ENCODE measurements at regions not wholly inside any gene's neighbourhood (a gene's known extent, or its start where the extent isn't known, plus 50 kb on each side); places are given as distances from the start of the nearest gene placed in this dataset.

DNA sequence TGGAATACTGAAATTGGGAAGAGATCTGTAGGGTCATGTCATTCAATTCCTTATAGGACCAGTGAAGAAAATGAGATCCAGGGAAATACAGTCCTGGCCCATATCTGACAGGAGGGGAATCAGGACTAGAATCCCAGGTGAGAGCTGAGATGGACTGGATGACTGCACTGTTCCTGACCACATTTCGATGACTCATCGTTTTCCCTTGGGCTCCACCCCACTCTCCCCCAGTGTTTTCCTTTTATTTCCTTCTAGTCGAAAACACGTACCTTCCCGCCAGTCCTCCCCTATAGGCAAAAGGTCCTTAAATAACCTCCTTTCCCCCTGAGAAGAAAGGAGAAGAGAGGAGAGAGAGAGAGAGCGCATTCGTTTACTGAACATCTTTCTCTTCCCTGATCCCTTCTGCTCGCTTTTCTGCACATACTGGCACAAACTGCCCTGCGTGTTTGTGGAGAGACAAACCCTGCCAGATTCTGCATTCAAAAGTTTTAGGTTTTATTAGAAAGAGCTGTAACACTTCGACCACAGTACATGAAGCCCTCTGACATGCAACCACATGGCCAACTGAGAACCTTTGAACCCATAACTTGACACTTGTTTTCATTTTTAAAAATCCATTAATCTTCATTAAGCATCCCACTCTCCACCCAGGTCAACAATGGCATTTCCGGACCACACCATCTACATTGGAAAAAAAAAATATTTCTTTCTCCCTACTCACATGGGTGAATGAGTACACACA, 565.7 kb downstream of the METTL15 start:
- DNase-seq: peak; percentile 16

DNA sequence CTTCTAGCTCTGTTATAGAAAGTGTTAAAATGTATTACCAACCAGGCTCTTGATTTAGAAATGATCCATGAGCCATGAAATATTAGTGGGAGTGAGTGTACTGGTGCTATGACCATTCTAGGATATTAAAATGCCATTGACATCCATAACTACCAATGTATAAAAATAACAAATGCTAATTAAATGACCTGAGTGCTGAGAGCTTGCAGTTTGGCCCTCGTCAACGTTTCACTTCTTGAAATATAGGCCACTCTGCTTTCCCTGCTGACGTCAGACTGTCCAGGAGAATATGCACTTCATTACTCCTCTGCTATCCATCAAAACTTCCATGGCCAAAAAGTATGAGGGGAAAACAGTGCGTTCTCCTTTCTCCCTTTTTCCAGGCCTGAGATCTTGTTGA, 563.1 kb downstream of the METTL15 start:
- DNase-seq: peak; percentile 37

DNA sequence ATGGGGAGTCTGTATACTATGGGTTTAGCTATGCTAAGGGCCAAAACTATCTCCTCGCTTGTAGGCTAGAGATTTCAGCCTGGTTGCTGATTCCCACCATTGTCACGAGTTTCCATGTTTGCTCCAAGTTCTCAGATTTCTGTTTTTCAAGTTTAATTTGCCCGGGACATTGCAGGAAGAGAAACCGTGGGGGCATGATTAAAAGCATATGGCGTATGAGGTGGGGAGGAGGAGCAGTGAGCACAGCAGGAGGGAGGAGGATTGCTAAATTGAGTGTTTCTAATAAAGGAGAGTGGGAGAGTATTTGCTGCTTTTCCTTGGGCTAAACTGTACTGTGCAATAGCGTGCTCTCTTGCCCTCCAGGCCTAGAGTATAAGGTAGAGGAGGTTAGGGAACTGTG, 558.4 kb downstream of the METTL15 start:
- no peak for DNase-seq

DNA sequence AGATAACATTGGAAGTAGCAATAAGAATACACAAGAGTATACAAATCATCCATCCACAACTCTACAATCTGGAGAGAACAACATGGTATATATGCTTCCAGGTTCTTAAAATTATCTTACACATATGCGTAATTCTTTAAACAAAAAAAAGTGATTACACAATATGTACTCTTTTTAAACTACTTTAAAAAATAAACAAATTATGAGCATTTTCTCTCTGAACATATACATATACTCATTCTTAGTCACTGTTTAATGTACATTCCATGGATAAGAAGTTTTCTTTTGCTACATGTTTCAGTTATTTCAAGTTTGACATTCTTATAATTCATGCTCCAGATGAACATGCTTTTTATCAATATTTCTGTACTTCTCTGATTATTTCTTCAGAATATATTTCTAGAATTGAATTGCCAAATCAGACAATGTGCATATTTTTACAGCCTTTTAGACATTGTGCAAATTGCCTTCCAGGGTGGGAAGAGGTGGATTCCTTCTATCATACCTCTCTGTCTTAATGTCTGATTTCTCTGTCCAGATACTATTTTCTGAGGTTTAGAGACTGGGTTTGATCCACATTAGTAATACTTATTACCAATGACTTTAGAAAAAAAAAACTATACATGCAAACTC, 551.6 kb downstream of the METTL15 start:
- no peak for DNase-seq

DNA sequence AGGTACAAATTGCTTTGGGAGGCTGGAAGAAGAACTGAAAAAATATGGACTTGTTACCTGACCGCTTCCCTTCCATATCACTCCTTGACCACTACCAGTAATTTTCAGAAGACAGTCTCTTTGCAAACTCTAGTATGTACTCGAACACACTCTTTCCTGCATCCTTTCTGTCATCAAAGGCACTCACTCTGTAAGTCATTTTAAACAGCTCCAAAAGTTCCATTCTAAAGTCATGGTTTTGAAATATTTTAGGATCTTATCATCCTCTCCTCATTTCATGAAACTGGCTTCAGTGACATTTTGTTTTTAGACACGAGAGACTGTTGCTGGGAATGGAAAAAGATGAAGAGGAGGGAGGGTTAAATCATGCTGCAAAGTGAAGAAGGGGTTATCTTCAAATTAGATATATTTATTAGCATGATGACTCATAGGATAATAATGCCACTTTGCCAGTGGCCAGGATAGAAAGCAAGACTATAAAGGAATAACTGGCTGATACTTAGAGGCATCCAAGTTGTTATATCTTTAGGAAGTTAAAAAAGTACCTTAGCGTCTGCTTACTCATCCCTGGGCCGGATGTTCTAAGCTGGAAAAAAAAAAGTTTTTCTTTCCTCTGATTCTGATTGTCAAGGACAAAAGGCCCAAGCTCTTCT, 549.3 kb downstream of the METTL15 start:
- DNase-seq: no peak

DNA sequence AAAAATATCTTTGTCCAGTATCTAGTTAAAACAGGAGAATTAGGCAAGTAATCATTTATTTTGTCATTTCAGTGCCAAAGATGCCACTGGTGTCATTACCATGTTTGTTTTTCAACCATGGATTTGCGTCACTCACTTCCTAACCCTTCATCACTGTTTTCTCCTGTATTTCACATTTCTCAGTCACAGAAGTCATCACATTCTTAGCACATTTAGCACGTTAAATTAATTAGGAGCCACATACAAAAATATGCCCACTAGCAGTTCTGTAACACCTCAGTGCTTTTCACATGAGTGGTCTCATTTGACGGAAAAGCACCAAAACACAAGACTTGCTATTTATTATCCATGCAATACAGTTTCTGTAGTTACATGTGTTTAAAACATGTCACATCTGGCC, 546.0 kb downstream of the METTL15 start:
- no peak for DNase-seq

DNA sequence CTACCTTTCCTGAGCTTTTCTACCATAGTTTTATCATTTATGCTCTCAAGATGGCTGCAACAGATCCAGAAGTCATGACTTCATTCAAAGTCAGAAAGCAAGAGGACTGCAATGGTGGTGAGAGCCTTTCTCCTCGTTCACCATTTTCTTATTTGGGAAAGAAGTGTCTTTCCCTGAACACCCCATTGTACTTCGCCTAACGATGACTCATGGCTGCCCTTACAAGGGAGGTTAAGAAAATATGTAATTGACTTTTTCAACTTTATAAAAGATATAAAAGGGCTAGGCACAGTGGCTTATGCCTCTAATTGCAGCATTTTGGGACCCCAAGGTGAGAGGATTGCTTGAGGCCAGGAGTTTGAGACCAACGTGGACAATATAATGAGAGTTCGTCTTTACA, 541.7 kb downstream of the METTL15 start:
- no peak for DNase-seq

DNA sequence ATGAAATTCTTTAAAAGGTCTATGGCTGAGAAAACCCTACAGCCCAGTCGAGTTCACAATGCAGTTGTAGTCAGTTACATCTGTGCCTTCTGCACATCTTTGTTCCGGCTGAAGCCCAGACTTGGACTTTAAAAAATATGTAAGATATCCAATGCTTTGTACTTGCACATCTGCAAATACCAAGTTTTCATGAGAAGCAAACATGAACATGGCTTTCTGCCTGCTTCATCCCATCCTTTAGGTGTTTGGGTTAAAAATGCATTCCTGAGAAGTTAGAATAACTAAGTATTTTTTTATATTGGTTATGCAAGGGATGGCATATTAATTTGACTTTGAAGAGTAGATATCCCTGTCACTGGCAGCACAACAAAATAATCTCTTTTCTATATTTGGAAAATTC, 528.4 kb downstream of the METTL15 start:
- no peak for DNase-seq

DNA sequence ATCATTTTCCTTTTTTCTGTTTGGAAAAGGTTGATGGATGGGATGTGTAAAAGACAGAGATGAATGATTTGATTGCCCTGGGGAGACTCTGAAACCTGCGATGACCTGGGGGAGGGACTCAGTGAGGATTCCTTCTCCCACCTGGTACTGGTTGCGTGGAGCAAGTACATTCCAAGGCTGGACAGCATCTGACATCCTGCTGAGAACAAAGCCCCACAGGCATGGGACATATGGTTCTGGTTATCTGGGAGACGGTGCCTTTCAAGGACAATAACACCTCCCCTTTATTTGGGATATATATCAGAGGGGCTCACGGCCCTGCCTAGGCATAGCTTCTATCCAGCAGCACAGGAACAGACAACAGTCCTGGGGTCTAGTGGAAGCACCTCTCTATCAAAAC, 527.8 kb downstream of the METTL15 start:
- DNase-seq: no peak

DNA sequence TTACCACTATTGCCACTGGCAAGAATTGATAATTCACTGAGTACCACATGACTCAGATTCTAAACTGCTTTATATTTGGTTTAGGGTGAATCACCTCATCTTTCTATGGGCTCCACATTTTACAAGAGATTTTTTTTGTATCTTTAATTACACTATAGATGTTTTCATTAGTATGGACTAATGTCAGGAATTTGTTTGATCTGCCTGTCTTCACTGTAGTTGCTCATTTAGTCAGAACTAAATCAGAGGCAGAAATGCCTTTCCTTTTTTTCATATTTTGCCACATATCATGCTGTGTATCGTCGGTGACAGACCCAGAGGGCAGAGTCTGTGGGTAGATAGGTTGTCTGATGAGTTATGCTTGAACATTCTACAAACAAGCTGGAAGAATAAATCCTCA, 524.1 kb downstream of the METTL15 start:
- DNase-seq: no peak

DNA sequence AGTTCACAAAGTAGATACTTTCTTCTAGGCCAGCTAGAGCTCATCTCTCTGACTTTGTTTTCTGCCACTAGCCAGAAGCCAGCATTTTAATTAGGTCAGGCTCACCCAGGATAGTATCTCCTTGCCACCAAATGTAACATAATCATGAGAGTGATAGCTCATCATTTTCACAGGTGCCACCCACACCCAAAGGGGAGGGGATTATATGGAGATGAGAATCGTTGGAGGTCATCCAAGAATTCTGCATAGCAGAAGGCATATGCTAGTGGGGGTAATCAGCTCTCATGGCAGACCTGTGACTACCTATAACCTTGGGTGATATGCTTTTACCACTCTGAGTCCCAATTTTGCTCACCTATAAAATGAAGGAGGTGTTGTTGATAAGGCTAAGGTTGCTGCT, 523.0 kb downstream of the METTL15 start:
- DNase-seq: no peak

DNA sequence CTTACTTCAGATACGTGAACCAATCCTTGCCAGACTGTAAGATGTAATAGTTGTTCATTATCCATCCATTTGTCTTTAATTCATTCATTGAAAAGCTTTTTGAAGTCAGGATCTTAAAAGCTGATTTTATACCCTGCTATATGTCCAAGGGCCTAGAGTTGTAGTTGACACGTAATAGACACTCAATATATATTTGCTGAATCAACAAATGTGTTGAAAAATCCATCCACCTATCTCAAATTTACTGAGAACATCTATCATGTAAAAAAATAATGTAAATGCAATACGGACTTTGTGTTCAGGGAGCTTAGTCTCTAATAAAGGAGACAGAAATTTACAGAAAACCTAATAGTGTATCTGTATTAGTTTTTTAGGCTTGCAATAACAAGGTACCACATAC, 521.0 kb downstream of the METTL15 start:
- DNase-seq: no peak

DNA sequence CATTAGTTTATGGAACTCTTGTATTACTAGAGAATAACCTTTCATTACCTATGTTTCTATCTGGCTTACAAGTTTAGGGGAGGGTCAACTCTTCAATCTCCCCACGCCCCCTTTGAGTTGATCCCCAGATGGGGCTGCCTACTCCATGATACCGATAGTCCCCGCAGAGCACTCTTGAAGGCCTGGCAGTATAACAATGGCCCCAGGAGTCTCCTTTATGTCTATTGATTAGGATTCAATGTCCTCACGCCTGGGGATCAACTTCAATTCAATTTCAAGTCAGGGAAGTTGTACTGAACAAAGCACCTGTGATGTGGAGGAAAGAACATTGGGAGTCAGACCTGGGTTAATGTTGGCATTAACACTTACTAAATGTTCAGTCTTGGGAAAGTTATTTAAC, 520.2 kb downstream of the METTL15 start:
- DNase-seq: no peak

DNA sequence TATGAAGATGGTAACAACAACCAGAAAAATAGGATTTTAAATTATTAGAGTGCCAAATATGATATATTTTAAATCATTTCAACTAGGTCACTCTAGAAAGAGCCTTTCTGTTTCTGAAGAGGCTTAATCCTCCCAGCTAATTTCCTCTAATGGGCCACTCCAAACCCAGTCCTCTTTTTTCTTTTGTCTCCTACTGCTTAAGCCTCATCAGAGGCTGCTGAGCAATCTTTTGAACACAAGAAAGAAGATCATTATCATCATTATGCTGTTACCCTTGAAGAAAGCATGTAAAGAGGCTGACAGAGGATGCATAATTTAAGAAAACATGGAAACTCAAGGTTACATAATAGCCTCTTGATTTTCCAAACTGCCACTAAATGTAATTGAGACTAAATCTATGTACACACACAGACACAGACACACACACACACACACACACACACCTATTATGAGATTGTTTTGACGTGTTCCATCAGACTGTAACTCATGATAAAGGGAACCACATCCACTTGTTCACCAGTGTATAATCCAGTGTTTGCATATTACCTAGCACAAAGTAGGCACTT, 519.6 kb downstream of the METTL15 start:
- no peak for DNase-seq

DNA sequence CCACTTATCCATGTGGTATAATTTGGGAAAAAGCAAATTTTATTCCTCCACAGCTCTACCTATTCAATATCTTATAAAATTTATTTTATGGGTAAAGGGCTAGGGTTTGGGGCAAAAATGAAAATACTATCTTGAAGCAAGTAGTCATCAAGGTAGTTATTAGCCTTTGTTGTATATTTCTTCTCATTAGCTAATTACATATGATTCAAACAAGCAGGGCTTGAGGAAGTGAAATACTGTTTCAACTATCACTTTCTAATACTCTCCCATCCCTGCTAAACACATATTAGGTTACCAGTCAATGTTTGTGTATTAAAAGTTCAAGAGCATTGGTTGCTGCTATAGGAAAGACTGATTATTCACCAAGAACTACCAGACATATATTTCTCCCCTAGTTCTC, 517.3 kb downstream of the METTL15 start:
- no peak for DNase-seq

DNA sequence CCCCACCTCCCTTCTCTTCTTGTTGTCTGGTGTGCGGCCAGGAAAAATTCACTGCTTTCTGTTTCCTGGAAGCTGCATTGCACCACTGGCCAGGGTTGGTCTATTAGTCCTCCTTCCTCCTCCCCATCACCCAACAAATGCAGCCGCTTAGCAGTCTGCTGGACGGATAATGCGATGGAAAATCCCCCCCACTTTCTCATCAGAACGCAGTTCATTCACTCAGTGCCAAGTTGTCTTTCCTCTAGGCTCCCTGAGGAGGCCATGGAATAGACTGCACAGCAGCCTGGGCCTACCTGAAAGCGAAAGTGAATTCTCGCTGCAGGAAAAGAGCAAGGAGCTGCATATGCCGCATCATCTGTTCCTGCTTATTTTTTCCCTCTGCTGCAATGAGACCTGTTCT, 513.6 kb downstream of the METTL15 start:
- peak; percentile 65 for DNase-seq

DNA sequence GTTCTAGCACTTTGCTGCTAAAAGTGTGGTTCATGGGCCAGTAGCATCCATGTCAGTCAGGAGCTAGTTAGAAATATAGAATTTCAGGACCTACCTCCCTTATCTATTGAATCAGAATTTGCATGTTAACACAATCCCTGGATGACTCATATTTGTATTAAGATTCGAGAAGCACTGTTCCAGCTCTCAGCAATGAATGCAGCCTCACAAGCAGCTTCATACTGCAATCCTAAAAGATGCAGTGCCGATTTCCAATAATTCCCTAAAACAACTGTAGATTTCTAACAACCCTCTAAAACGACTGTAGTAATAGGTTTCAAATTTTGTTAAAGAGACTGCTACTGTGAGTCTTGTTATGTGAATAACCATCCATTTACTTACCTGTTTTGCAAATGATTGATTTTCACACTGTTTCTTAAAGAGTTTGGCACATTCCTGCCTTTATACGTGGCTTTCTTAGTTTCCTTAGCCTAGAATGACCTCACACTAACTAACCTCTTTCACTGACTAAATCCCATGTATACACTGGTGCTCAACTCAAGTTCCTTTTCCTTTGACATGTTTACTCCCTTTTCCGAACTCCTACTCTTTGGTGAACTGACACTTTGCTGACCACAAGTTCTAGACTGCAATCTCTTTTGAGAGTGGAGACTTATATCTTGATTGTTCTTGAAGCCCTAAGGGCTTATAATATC, 511.8 kb downstream of the METTL15 start:
- DNase-seq: no peak

DNA sequence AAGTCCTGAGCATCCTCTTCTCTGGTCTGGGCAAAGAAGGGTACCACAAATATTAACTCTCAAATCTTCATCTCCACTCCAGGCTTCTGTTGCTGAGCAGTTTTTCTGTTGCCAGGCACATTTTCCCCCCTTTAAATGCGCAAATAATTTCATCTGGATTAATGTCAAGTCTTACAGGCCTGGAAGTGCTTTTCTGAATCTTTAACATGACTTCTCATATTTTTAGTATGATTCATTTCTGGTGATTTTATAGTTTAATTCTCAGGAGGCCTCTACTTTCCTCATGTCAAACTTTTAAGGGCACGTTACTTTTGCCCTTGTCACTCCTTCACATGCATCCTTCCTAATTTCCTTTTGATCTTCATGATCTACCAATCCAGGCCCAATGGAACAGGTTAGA, 510.2 kb downstream of the METTL15 start:
- DNase-seq: no peak

DNA sequence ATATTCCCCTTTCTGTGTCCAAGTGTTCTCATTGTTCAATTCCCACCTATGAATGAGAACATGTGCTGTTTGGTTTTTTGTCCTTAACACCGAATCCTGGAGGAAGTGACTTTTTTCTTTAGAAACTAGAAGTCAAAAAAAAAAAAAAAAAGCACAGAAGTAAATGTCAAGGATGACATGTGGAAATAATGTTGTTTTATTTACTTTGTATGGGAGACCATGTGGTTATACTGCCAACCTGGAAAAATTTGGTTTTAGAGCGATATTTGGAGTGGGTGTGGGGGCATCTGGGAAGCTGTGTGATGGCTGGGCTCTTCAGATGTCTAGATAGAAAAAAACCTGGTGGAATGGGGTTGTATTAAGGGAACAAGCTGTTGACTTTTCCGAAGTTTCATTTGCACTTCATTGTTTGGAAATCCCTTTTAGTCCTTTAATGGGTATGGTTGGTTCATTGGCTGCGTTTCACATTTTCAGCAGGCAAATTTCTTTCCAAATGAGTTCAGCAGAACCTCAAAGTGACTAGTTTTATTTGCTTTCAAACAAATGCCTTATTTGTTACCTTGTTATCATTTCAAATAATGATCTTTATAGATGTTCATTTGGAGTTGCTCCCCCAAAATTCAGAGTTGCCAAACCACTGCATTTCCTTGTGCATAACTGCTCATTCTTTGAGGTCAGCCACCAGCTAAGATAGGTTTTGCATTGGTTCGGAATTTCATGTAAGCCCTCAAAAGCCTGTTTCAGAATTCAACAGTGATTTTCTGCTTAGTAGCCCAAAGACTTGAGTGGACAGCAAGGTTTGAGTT, 508.2 kb downstream of the METTL15 start:
- no peak for DNase-seq

DNA sequence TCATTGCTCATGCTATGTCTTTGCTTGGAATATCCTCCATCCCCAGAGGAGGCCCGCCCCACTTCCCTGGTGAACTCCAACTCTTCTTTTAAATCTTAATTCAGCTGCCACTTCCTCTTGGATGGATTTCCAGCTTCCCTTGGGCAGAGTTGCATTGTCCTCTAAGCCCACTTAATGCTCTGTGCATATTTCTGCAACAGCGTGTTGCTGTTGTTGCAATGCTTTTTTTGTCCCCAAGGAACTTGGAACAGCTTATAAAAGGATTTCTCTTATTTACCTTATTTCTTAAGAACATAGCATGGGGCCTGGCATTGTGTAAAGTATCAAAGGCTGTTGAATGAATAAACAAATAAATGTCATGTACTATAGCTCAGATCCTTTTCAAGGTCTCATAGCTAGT, 507.4 kb downstream of the METTL15 start:
- DNase-seq: peak; percentile 39

DNA sequence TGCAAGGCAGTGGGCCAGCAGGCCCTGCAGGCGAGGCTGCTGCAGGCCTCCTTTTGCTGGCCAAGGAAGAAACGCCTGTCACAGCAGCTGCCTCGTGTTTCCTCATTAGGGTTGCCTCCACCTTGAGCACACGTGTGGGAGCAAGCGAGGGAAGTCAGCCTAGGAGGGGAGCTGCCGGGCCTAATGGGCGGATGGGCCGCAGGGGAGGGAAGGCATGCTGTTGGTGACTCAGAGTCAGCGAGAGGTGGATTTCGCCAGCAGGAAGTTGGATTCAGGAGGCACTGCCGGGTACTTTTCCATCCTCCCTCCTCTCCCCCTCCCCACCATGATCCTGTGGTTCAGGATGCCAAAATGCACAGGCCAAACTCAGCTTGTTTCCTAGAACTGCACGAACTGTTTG, 498.7 kb downstream of the METTL15 start:
- no peak for DNase-seq

DNA sequence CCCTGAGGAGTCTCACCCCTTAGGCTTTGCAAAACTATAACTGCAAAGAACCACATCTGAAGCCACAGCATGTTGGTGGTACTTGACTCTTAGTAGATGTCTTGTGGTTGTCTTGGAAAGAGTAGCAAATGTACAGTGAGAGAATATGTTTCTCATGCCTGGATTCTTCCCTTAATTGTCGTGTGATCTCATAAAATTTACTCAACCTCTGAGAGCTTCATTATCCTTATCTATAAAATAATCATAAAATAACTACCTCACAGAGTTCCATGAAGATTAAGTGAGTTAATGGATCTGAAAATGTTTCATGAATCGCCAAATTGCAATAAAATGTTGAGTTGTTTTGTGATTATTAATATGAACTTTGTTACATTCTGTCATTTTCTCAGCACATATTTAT, 491.5 kb downstream of the METTL15 start:
- no peak for DNase-seq

Measured in tongue (tissue), 1 donor.